GM23338 (cell line): ENCODE measurements at regions not wholly inside any gene's neighbourhood (a gene's known extent, or its start where the extent isn't known, plus 50 kb on each side); places are given as distances from the start of the nearest gene placed in this dataset.

ENCODE experiments used
- ATAC-seq: fragments of 200-7000 bp; cut with Tn5 transposase; 3 replicates; pipeline ENCODE4 v1.9.1; 2020
- DNase-seq: peaks from one replicate; pipeline ENCODE4 v3.0.0-alpha.2; 2015; ENCODE audit warnings: low spot score
- H2AFZ ChIP-seq: fragments of 200-600 bp; sonication (generic); 2 replicates; pipeline ENCODE4 v1.8.0; 2016; ENCODE audit warnings: antibody characterized with exemption, mild to moderate bottlenecking, moderate library complexity
- H3F3A ChIP-seq: fragments of 200-600 bp; sonication (generic); replicated peaks from 2 replicates; pipeline ENCODE4 v1.8.0; 2017; ENCODE audit warnings: antibody characterized with exemption, mixed run types, low read depth
- H3K27ac ChIP-seq: fragments of 200-600 bp; sonication (generic); 2 replicates; pipeline ENCODE4 v1.6.1; 2016; ENCODE audit warnings: low read depth
- H3K27me3 ChIP-seq: fragments of 200-600 bp; sonication (generic); 2 replicates; pipeline ENCODE4 v1.8.0; 2016; ENCODE audit warnings: mild to moderate bottlenecking, mixed run types, moderate library complexity; ENCODE audit not compliant: insufficient read depth
- H3K36me3 ChIP-seq: fragments of 200-600 bp; sonication (generic); 2 replicates; pipeline ENCODE4 v1.8.0; 2016; ENCODE audit warnings: mild to moderate bottlenecking; ENCODE audit not compliant: insufficient read depth
- H3K4me1 ChIP-seq: fragments of 200-600 bp; sonication (generic); 2 replicates; pipeline ENCODE4 v1.8.0; 2016; ENCODE audit warnings: mild to moderate bottlenecking, moderate library complexity; ENCODE audit not compliant: insufficient read depth
- H3K4me2 ChIP-seq: fragments of 200-600 bp; sonication (generic); 2 replicates; pipeline ENCODE4 v1.7.1; 2017; ENCODE audit warnings: mixed run types
- H3K4me3 ChIP-seq: fragments of 200-600 bp; sonication (generic); 2 replicates; pipeline ENCODE4 v1.6.1; 2016; ENCODE audit warnings: mixed run types
- H3K79me2 ChIP-seq: fragments of 200-600 bp; sonication (generic); replicated peaks from 2 replicates; pipeline ENCODE4 v1.8.0; 2017; ENCODE audit warnings: mild to moderate bottlenecking; ENCODE audit not compliant: insufficient read depth
- H3K9me2 ChIP-seq: fragments of 200-600 bp; sonication (generic); 2 replicates; pipeline ENCODE4 v1.8.0; 2017; ENCODE audit not compliant: insufficient read depth
- H4K20me1 ChIP-seq: fragments of 200-600 bp; sonication (generic); replicated peaks from 2 replicates; pipeline ENCODE4 v1.8.0; 2017; ENCODE audit warnings: mild to moderate bottlenecking; ENCODE audit not compliant: insufficient read depth
- H3K27ac Mint-ChIP-seq: 2 replicates; pipeline ENCODE4 v1.8.0; 2020; ENCODE audit warnings: inconsistent platforms, mild to moderate bottlenecking, moderate library complexity, mixed read lengths
- H3K27me3 Mint-ChIP-seq: 3 replicates; pipeline ENCODE4 v1.8.0; 2022; ENCODE audit warnings: low read depth, mild to moderate bottlenecking, moderate library complexity, mixed read lengths, inconsistent platforms; ENCODE audit not compliant: insufficient read depth, poor library complexity
- H3K36me3 Mint-ChIP-seq: 3 replicates; pipeline ENCODE4 v1.8.0; 2021; ENCODE audit warnings: low read depth, mild to moderate bottlenecking, inconsistent platforms, moderate library complexity, mixed read lengths
- H3K4me1 Mint-ChIP-seq: 3 replicates; pipeline ENCODE4 v1.8.0; 2020; ENCODE audit warnings: mild to moderate bottlenecking, inconsistent platforms, mixed read lengths
- H3K4me3 Mint-ChIP-seq: 3 replicates; pipeline ENCODE4 v1.8.0; 2021; ENCODE audit warnings: moderate library complexity, mild to moderate bottlenecking, inconsistent platforms, mixed read lengths
- H3K9me3 Mint-ChIP-seq: 3 replicates; pipeline ENCODE4 v1.8.0; 2020; ENCODE audit warnings: moderate library complexity, mild to moderate bottlenecking, inconsistent platforms, mixed read lengths
- EZH2 ChIP-seq: fragments of 200-600 bp; sonication (generic); IDR thresholded peaks from one replicate; pipeline ENCODE4 v1.8.0; 2017; ENCODE audit warnings: antibody characterized with exemption, mild to moderate bottlenecking, low read depth; ENCODE audit not compliant: unreplicated experiment
- EZH2phosphoT487 ChIP-seq: fragments of 200-600 bp; sonication (generic); IDR thresholded peaks from one replicate; pipeline ENCODE4 v1.8.1; 2018; ENCODE audit warnings: antibody characterized with exemption; ENCODE audit not compliant: unreplicated experiment
- JUNB ChIP-seq: IDR thresholded peaks from one replicate; pipeline ENCODE4 v1.6.1; 2016; ENCODE audit warnings: antibody characterized with exemption; ENCODE audit not compliant: unreplicated experiment
- NANOG ChIP-seq: IDR thresholded peaks from 2 replicates; pipeline ENCODE4 v1.6.1; 2016; ENCODE audit warnings: antibody characterized with exemption, borderline replicate concordance
- POLR2AphosphoS5 ChIP-seq: IDR thresholded peaks from 2 replicates; pipeline ENCODE4 v1.6.1; 2016; ENCODE audit warnings: antibody characterized with exemption, low read depth
- STAT1 ChIP-seq: IDR thresholded peaks from one replicate; pipeline ENCODE4 v1.6.1; 2016; ENCODE audit warnings: antibody characterized with exemption; ENCODE audit not compliant: unreplicated experiment
- ZNF114 ChIP-seq: fragments of 250-450 bp; sonication (Bioruptor Pico); IDR thresholded peaks from 2 replicates; pipeline ENCODE4 v1.5.0; 2020; ENCODE audit warnings: mild to moderate bottlenecking, moderate library complexity
- ZNF331 ChIP-seq: fragments of 250-450 bp; sonication (Bioruptor Pico); IDR thresholded peaks from 2 replicates; pipeline ENCODE4 v1.5.0; 2020; ENCODE audit warnings: low read depth, mild to moderate bottlenecking, moderate library complexity
- TF ChIP-seq, protein P1 (sequence below), 2 experiments: fragments of 200-600 bp in 1 of 2; sonication (generic) in 1 of 2; conservative IDR thresholded peaks; 2 replicates each; pipeline versions ENCODE4 v1.5.1 to v1.6.1; 2016 to 2017; ENCODE audit warnings: antibody characterized with exemption in 2 of 2, low read depth in 2 of 2, mild to moderate bottlenecking in 2 of 2, moderate library complexity in 1 of 2
- TF ChIP-seq, protein P2 (sequence below): IDR thresholded peaks from 2 replicates; pipeline ENCODE4 v1.6.1; 2016; ENCODE audit warnings: antibody characterized with exemption
- TF ChIP-seq, protein P3 (sequence below): fragments of 250-450 bp; sonication (Bioruptor Pico); IDR thresholded peaks from 2 replicates; pipeline ENCODE4 v1.5.0; 2020; ENCODE audit warnings: mild to moderate bottlenecking, moderate library complexity

DNA sequence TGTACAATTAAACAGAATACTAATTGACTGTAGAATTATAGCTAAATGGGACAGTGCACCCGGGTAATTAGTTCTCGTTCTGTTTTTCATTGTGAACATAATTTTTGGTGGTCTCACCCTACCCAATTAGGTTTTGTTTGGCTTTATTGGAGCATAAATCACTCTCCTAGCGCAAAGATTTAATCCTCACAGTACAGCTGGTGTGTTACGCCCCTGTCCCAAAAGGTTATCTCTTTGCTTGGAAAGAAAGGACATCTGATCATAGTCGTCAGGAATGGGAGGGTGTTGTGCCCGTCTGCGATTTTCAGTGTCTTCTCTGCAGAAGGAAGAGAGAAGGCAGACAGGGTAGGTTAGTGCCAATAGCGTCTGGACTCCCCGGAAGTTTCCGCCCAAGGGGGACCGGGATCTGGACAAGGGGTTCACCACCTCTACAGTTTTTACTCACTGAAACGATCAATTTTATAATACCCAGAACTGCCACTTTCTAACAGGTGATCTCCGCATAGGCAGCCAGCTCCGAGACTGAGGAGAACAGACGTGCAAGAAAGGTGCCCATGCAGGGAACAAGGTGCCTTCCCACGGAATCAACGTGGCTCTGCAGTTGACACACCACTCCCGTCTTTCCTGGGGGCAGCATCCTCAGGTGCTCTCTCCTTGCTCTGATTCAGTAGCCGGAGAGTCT is 617.4 kb upstream of the CDH4 start (continued):
- TF ChIP-seq, protein P1, sequence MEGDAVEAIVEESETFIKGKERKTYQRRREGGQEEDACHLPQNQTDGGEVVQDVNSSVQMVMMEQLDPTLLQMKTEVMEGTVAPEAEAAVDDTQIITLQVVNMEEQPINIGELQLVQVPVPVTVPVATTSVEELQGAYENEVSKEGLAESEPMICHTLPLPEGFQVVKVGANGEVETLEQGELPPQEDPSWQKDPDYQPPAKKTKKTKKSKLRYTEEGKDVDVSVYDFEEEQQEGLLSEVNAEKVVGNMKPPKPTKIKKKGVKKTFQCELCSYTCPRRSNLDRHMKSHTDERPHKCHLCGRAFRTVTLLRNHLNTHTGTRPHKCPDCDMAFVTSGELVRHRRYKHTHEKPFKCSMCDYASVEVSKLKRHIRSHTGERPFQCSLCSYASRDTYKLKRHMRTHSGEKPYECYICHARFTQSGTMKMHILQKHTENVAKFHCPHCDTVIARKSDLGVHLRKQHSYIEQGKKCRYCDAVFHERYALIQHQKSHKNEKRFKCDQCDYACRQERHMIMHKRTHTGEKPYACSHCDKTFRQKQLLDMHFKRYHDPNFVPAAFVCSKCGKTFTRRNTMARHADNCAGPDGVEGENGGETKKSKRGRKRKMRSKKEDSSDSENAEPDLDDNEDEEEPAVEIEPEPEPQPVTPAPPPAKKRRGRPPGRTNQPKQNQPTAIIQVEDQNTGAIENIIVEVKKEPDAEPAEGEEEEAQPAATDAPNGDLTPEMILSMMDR (conservative IDR thresholded peaks at IDR 0.05; ENCODE audit: low read depth in 2 of 2): no peak
- TF ChIP-seq, protein P2, sequence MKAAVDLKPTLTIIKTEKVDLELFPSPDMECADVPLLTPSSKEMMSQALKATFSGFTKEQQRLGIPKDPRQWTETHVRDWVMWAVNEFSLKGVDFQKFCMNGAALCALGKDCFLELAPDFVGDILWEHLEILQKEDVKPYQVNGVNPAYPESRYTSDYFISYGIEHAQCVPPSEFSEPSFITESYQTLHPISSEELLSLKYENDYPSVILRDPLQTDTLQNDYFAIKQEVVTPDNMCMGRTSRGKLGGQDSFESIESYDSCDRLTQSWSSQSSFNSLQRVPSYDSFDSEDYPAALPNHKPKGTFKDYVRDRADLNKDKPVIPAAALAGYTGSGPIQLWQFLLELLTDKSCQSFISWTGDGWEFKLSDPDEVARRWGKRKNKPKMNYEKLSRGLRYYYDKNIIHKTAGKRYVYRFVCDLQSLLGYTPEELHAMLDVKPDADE: no peak
- TF ChIP-seq STAT1: no peak

DNA sequence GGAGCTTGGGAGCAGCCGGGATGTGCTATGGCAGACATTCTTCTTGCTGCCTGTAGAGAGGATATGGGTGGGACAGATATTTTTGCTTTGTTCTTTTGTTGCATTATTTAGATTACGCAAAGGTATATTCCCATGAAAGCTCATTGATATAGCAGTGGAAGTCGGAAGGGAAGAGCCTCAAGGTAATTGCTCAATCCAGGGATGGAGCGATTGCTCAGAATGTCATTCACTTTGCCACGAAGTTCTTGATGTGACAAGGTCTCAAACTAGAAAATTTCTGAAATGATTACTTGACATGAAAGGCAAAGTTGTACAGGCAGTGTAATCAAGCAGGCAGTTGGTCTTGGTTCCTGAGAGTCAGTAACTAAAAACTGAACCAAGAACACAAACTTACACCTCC is 615.6 kb upstream of the CDH4 start:
- Histone ChIP-seq H3K79me2 (no peaks in the 10 kb centered on the region), H3K27ac (no peak overlapping the region), H4K20me1 (no peaks in the 10 kb centered on the region), H3K4me2 (no peak overlapping the region), H3K27me3 (no peaks in the 10 kb centered on the region), H3K4me3 (no peak overlapping the region), H3K9me2 (no peaks in the 10 kb centered on the region), H2AFZ (no peak overlapping the region), H3K4me1 (no peaks in the 10 kb centered on the region), H3F3A (no peaks in the 10 kb centered on the region), H3K36me3 (no peaks in the 10 kb centered on the region)
- Mint-ChIP-seq H3K4me1 (no peaks in the 10 kb centered on the region), H3K9me3 (peaks cover 8% of the 10 kb centered on the region), H3K27me3 (peaks cover 12% of the 10 kb centered on the region), H3K4me3 (no peak overlapping the region), H3K27ac (no peak overlapping the region), H3K36me3 (0 out of 3 replicates have a peak, but pooled peaks cover 3% of the 10 kb centered on the region)
- no peak for DNase-seq
- no peak for ATAC-seq
- no peak for TF ChIP-seq JUNB
- TF ChIP-seq ZNF331 (CRISPR knock-in tag): no peak
- no peak for TF ChIP-seq ZNF114 (CRISPR knock-in tag)
- TF ChIP-seq, protein P1 (conservative IDR thresholded peaks at IDR 0.05; ENCODE audit: low read depth in 2 of 2): no peak
- no peak for TF ChIP-seq STAT1
- TF ChIP-seq EZH2phosphoT487: no peak
- TF ChIP-seq EZH2: no peak
- TF ChIP-seq, protein P3, sequence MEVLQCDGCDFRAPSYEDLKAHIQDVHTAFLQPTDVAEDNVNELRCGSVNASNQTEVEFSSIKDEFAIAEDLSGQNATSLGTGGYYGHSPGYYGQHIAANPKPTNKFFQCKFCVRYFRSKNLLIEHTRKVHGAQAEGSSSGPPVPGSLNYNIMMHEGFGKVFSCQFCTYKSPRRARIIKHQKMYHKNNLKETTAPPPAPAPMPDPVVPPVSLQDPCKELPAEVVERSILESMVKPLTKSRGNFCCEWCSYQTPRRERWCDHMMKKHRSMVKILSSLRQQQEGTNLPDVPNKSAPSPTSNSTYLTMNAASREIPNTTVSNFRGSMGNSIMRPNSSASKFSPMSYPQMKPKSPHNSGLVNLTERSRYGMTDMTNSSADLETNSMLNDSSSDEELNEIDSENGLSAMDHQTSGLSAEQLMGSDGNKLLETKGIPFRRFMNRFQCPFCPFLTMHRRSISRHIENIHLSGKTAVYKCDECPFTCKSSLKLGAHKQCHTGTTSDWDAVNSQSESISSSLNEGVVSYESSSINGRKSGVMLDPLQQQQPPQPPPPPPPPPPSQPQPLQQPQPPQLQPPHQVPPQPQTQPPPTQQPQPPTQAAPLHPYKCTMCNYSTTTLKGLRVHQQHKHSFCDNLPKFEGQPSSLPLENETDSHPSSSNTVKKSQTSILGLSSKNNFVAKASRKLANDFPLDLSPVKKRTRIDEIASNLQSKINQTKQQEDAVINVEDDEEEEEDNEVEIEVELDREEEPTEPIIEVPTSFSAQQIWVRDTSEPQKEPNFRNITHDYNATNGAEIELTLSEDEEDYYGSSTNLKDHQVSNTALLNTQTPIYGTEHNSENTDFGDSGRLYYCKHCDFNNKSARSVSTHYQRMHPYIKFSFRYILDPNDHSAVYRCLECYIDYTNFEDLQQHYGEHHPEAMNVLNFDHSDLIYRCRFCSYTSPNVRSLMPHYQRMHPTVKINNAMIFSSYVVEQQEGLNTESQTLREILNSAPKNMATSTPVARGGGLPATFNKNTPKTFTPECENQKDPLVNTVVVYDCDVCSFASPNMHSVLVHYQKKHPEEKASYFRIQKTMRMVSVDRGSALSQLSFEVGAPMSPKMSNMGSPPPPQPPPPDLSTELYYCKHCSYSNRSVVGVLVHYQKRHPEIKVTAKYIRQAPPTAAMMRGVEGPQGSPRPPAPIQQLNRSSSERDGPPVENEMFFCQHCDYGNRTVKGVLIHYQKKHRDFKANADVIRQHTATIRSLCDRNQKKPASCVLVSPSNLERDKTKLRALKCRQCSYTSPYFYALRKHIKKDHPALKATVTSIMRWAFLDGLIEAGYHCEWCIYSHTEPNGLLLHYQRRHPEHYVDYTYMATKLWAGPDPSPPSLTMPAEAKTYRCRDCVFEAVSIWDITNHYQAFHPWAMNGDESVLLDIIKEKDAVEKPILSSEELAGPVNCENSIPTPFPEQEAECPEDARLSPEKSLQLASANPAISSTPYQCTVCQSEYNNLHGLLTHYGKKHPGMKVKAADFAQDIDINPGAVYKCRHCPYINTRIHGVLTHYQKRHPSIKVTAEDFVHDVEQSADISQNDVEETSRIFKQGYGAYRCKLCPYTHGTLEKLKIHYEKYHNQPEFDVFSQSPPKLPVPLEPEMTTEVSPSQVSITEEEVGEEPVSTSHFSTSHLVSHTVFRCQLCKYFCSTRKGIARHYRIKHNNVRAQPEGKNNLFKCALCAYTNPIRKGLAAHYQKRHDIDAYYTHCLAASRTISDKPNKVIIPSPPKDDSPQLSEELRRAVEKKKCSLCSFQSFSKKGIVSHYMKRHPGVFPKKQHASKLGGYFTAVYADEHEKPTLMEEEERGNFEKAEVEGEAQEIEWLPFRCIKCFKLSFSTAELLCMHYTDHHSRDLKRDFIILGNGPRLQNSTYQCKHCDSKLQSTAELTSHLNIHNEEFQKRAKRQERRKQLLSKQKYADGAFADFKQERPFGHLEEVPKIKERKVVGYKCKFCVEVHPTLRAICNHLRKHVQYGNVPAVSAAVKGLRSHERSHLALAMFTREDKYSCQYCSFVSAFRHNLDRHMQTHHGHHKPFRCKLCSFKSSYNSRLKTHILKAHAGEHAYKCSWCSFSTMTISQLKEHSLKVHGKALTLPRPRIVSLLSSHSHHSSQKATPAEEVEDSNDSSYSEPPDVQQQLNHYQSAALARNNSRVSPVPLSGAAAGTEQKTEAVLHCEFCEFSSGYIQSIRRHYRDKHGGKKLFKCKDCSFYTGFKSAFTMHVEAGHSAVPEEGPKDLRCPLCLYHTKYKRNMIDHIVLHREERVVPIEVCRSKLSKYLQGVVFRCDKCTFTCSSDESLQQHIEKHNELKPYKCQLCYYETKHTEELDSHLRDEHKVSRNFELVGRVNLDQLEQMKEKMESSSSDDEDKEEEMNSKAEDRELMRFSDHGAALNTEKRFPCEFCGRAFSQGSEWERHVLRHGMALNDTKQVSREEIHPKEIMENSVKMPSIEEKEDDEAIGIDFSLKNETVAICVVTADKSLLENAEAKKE: no peak
- no peak for TF ChIP-seq POLR2AphosphoS5
- no peak for TF ChIP-seq NANOG
